ENCODE measurements at regions not wholly inside any gene's neighbourhood (a gene's known extent, or its start where the extent isn't known, plus 50 kb on each side); places are given as distances from the start of the nearest gene placed in this dataset.

- Histone ChIP-seq H3K4me3 (no peak overlapping the region), H3K27ac (no peak overlapping the region)
Observed at GRCh38 chr12:30874455-30875321, 51.9 kb upstream of the TSPAN11 start.

- Histone ChIP-seq H3K4me3 (no peak overlapping the region), H3K27ac (no peak overlapping the region)
Observed at GRCh38 chr12:30870491-30871265, 55.9 kb upstream of the TSPAN11 start.

GRCh38 chr12:30867415-30867814, 59.1 kb upstream of the TSPAN11 start:
- H3K27ac ChIP-seq: no peak overlapping the region
- no peak overlapping the region for H3K4me3 ChIP-seq

- H3K4me3 ChIP-seq: no peak overlapping the region
- H3K27ac ChIP-seq: no peak overlapping the region
Observed at GRCh38 chr12:30866256-30866655, 60.3 kb upstream of the TSPAN11 start.

GRCh38 chr12:30863839-30864238, 62.7 kb upstream of the TSPAN11 start:
- H3K27ac ChIP-seq: no peak overlapping the region
- no peak overlapping the region for H3K4me3 ChIP-seq

- Histone ChIP-seq H3K4me3 (no peak overlapping the region), H3K27ac (no peak overlapping the region)
Observed at GRCh38 chr12:30862486-30862885, 64.1 kb upstream of the TSPAN11 start.

GRCh38 chr12:30859226-30859625, 67.3 kb upstream of the TSPAN11 start:
- H3K4me3 ChIP-seq: no peak overlapping the region
- no peak overlapping the region for H3K27ac ChIP-seq

- Histone ChIP-seq H3K4me3 (no peak overlapping the region), H3K27ac (no peak overlapping the region)
Observed at GRCh38 chr12:30858471-30858870, 68.1 kb upstream of the TSPAN11 start.

GRCh38 chr12:30853561-30854133, 72.9 kb upstream of the TSPAN11 start:
- Histone ChIP-seq H3K27ac (no peak overlapping the region), H3K4me3 (no peak overlapping the region)

- Histone ChIP-seq H3K27ac (peak overlapping the region in 2 of 21 experiments; percentile 17 to 24), H3K4me3 (no peak overlapping the region)
Observed at GRCh38 chr12:30850684-30851083, 75.9 kb upstream of the TSPAN11 start.

- Histone ChIP-seq H3K27ac (no peak overlapping the region), H3K4me3 (no peak overlapping the region)
Observed at GRCh38 chr12:30847259-30847658, 79.3 kb upstream of the TSPAN11 start.

- Histone ChIP-seq H3K4me3 (no peak overlapping the region), H3K27ac (no peak overlapping the region)
Observed at GRCh38 chr12:30846776-30847175, 79.8 kb upstream of the TSPAN11 start.

- Histone ChIP-seq H3K4me3 (no peak overlapping the region), H3K27ac (no peak overlapping the region)
Observed at GRCh38 chr12:30845676-30846075, 80.9 kb upstream of the TSPAN11 start.

- Histone ChIP-seq H3K4me3 (no peak overlapping the region), H3K27ac (no peak overlapping the region)
Observed at GRCh38 chr12:30843211-30843610, 83.3 kb upstream of the TSPAN11 start.

GRCh38 chr12:30840715-30841114, 85.8 kb upstream of the TSPAN11 start:
- H3K27ac ChIP-seq: no peak overlapping the region
- H3K4me3 ChIP-seq: no peak overlapping the region

- Histone ChIP-seq H3K27ac (no peak overlapping the region), H3K4me3 (no peak overlapping the region)
Observed at GRCh38 chr12:30839643-30840220, 85.0 kb upstream of the CAPRIN2 start.

GRCh38 chr12:30837595-30837994, 82.8 kb upstream of the CAPRIN2 start:
- no peak overlapping the region for H3K27ac ChIP-seq
- H3K4me3 ChIP-seq: no peak overlapping the region

- Histone ChIP-seq H3K4me3 (no peak overlapping the region), H3K27ac (no peak overlapping the region)
Observed at GRCh38 chr12:30836656-30837445, 82.1 kb upstream of the CAPRIN2 start.

- H3K4me3 ChIP-seq: no peak overlapping the region
- no peak overlapping the region for H3K27ac ChIP-seq
Observed at GRCh38 chr12:30835216-30835615, 80.5 kb upstream of the CAPRIN2 start.

GRCh38 chr12:30830751-30831150, 76.0 kb upstream of the CAPRIN2 start:
- H3K27ac ChIP-seq: no peak overlapping the region
- no peak overlapping the region for H3K4me3 ChIP-seq
